ENCODE measurements at regions not wholly inside any gene's neighbourhood (a gene's known extent, or its start where the extent isn't known, plus 50 kb on each side); places are given as distances from the start of the nearest gene placed in this dataset.

GRCh38 chr11:69892986-69893555 lies 73.9 kb upstream of the FGF3 start:
- peak; percentile 59 for DNase-seq
- Histone ChIP-seq H3K4me3 (no peak overlapping the region), H3K36me3 (no peaks in the 10 kb centered on the region), H3K9me3 (no peaks in the 10 kb centered on the region), H3K27ac (no peak overlapping the region), H3K27me3 (replicated peaks in 1 of 7) (peaks cover 0 to 83% (median 37%) of the 10 kb centered on the region in 7 donors), H3K4me1 (peaks cover 0 to 29% (median 2%) of the 10 kb centered on the region in 6 donors)
- TF ChIP-seq POLR2AphosphoS5 (IDR thresholded peaks at IDR 0.05) (no peak), POLR2A (IDR thresholded peaks at IDR 0.05) (no peak), CTCF (IDR thresholded peaks at IDR 0.05 in 8 of 11, conservative IDR thresholded peaks at IDR 0.05 in 3 of 11) (no peak)
- intact Hi-C loops (cut with DNase I; ENCODE audit: low total_unique reads) = no loop called here
- 38 to 46% (median 44%) methylated on average over 10 to 11 of the region's 11 CpGs for WGBS, 5 donors

GRCh38 chr11:69893631-69894030 lies 74.4 kb upstream of the FGF3 start:
- intact Hi-C loops (cut with DNase I; ENCODE audit: low total_unique reads) = no loop called here
- DNase-seq = peak; percentile 46
- Histone ChIP-seq H3K9me3 (no peaks in the 10 kb centered on the region), H3K4me3 (no peak overlapping the region), H3K27me3 (replicated peaks in 1 of 7) (peaks cover 0 to 78% (median 34%) of the 10 kb centered on the region in 7 donors), H3K36me3 (no peaks in the 10 kb centered on the region), H3K4me1 (peaks cover 0 to 26% (median under 1%) of the 10 kb centered on the region in 6 donors), H3K27ac (no peak overlapping the region)
- WGBS, 5 donors = 61 to 88% (median 71%) methylated on average over 10 of the region's 10 CpGs
- TF ChIP-seq POLR2AphosphoS5 (IDR thresholded peaks at IDR 0.05) (no peak), POLR2A (IDR thresholded peaks at IDR 0.05) (no peak), CTCF (IDR thresholded peaks at IDR 0.05 in 8 of 11, conservative IDR thresholded peaks at IDR 0.05 in 3 of 11) (no peak)

- no peak overlapping the region for H3K4me3 ChIP-seq
- peak; percentile 61 for DNase-seq
- no peaks in the 10 kb centered on the region for H3K9me3 ChIP-seq
- peaks cover 0 to 24% (median 0%) of the 10 kb centered on the region in 6 donors for H3K4me1 ChIP-seq
- 84 to 89% (median 87%) methylated on average over 8 to 15 of the region's 15 CpGs for WGBS, 5 donors
- no peak for TF ChIP-seq POLR2AphosphoS5 (IDR thresholded peaks at IDR 0.05)
- no peak for TF ChIP-seq CTCF (IDR thresholded peaks at IDR 0.05 in 8 of 11, conservative IDR thresholded peaks at IDR 0.05 in 3 of 11)
- TF ChIP-seq POLR2A (IDR thresholded peaks at IDR 0.05) = no peak
- intact Hi-C loops (cut with DNase I; ENCODE audit: low total_unique reads) = no loop called here
- H3K27me3 ChIP-seq (replicated peaks in 1 of 7) = peaks cover 0 to 78% (median 29%) of the 10 kb centered on the region in 7 donors
- H3K36me3 ChIP-seq = no peaks in the 10 kb centered on the region
- no peak overlapping the region for H3K27ac ChIP-seq
Observed at GRCh38 chr11:69894181-69894611, 75.0 kb upstream of the FGF3 start.

GRCh38 chr11:69894648-69895047 lies 75.4 kb upstream of the FGF3 start:
- H3K27ac ChIP-seq = no peak overlapping the region
- intact Hi-C loops (cut with DNase I; ENCODE audit: low total_unique reads) = no loop called here
- TF ChIP-seq POLR2AphosphoS5 (IDR thresholded peaks at IDR 0.05) = no peak
- TF ChIP-seq POLR2A (IDR thresholded peaks at IDR 0.05) = no peak
- no peak for TF ChIP-seq CTCF (IDR thresholded peaks at IDR 0.05 in 8 of 11, conservative IDR thresholded peaks at IDR 0.05 in 3 of 11)
- H3K27me3 ChIP-seq (replicated peaks in 1 of 7) = peaks cover 0 to 77% (median 24%) of the 10 kb centered on the region in 7 donors
- H3K36me3 ChIP-seq = no peaks in the 10 kb centered on the region
- DNase-seq = no peak
- WGBS, 5 donors = 85 to 91% (median 89%) methylated on average over 8 of the region's 8 CpGs
- no peak overlapping the region for H3K4me3 ChIP-seq
- H3K4me1 ChIP-seq = peaks cover 0 to 24% (median 0%) of the 10 kb centered on the region in 6 donors
- no peaks in the 10 kb centered on the region for H3K9me3 ChIP-seq

Data from spleen (tissue), 11 donors.